ENCODE measurements at regions not wholly inside any gene's neighbourhood (a gene's known extent, or its start where the extent isn't known, plus 50 kb on each side); places are given as distances from the start of the nearest gene placed in this dataset.

DNA sequence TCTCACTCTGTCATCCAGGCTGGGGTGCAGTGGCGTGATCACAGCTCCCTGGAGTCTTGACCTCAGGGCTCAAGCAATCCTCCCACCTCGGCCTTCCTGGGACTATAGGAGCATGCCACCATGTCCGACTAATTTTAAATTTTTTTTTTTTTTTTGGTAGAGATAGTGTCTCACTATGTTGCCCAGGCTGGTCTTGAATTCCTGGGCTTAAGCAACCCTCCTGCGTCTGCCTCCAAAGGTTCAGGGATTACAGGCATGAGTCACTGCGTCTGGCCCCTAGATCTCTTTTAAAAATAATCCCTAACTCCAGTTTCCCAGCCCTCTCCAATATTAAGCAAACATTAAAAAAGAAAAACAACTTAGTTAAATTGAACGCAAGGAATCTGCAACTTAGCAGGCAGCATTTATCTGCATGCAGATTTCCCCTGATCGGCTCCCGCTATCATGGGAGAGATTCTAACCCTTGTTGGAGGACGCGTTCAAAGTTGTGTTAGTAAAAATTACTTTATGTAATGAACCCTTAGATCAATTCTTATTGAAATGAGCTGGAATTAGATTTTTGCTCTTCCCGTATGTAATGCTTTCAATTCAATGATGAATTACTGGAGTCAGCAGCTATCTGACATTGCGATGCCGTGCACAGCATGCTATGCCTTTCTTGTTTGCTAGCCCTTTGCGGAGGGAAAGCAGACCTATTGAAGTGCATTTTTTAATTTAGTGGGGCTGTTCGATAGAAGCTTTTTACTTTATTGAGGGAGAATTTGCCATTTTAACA lies 171.7 kb downstream of the HAPSTR1 start:
- TF ChIP-seq, protein P1, sequence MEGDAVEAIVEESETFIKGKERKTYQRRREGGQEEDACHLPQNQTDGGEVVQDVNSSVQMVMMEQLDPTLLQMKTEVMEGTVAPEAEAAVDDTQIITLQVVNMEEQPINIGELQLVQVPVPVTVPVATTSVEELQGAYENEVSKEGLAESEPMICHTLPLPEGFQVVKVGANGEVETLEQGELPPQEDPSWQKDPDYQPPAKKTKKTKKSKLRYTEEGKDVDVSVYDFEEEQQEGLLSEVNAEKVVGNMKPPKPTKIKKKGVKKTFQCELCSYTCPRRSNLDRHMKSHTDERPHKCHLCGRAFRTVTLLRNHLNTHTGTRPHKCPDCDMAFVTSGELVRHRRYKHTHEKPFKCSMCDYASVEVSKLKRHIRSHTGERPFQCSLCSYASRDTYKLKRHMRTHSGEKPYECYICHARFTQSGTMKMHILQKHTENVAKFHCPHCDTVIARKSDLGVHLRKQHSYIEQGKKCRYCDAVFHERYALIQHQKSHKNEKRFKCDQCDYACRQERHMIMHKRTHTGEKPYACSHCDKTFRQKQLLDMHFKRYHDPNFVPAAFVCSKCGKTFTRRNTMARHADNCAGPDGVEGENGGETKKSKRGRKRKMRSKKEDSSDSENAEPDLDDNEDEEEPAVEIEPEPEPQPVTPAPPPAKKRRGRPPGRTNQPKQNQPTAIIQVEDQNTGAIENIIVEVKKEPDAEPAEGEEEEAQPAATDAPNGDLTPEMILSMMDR (IDR thresholded peaks at IDR 0.05; ENCODE audit: low read depth, low read length) = no peak
- no peak for DNase-seq (ENCODE audit: low read depth in 2 of 2)
- H3K4me3 ChIP-seq (replicated peaks in 1 of 2; ENCODE audit: low read depth in 2 of 2, low read length in 2 of 2) = no peak overlapping the region

DNA sequence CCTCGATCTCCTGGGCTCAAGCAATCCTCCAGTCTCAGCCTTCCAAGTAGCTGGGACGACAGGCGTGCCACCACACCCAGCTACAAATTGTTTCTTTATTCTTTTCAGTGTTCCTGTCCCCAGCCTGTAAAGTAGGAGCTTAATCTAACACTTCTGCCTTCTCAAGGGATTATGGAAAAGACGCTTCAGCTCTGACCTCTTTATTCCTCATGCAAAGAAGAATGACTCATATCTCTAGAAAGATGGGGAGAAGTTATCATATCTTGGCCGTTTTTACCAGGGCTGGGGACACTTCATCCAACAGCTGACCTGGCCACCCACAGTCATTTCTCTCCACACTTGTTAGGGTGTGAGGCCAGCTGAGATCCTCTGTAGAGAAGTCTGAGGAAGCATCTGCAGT lies 172.6 kb downstream of the HAPSTR1 start:
- TF ChIP-seq, protein P1 (IDR thresholded peaks at IDR 0.05; ENCODE audit: low read depth, low read length) = no peak
- no peak for DNase-seq (ENCODE audit: low read depth in 2 of 2)
- H3K4me3 ChIP-seq (replicated peaks in 1 of 2; ENCODE audit: low read depth in 2 of 2, low read length in 2 of 2) = no peak overlapping the region

DNA sequence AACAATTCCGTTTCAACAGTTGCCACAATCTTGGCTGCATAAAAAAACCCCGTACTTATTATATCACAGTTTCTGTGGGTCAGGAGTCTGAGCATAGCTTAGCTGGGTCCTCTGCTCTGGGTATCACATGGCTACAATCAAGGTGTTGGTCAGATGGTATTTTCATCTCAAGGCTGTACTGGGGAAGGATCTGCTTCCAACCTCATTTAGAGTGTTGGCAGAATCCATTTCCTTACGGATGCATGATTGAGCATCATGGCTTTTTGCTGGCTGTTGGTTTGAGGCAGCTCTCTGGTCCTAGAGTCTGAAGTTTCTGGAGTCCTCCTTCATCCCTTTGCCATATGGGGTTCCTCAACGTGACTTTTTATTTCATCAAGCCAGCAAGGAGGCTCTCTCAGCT lies 177.0 kb downstream of the HAPSTR1 start:
- TF ChIP-seq, protein P1 (IDR thresholded peaks at IDR 0.05; ENCODE audit: low read depth, low read length) = no peak
- DNase-seq (ENCODE audit: low read depth in 2 of 2) = no peak

DNA sequence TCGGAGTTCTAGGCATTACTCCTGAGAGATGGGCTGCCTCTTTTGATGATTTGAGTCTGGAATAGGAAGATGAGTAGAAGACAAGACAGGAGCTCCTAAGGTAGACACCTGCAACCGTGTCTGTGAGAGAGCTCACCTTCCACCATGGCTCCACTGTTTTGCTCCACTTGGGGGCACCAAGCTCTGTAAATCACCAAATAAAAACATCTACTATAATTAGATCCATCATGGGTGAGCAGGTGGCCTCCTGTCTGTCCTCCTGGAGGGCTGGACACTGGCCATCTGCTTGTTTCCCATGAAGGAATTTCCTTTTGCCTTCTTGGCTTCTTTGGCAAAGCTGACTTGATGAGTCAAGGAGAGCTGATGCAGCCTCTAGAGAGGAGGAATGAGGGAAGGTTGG lies 179.0 kb downstream of the HAPSTR1 start:
- DNase-seq (ENCODE audit: low read depth in 2 of 2) = no peak
- H3K4me3 ChIP-seq (replicated peaks in 1 of 2; ENCODE audit: low read depth in 2 of 2, low read length in 2 of 2) = no peak overlapping the region
- TF ChIP-seq, protein P1 (IDR thresholded peaks at IDR 0.05; ENCODE audit: low read depth, low read length) = no peak

More for the DNA sequence above, 177.0 kb downstream of the HAPSTR1 start:
- H3K4me3 ChIP-seq (replicated peaks in 1 of 2; ENCODE audit: low read depth in 2 of 2, low read length in 2 of 2) = no peak overlapping the region

DNA sequence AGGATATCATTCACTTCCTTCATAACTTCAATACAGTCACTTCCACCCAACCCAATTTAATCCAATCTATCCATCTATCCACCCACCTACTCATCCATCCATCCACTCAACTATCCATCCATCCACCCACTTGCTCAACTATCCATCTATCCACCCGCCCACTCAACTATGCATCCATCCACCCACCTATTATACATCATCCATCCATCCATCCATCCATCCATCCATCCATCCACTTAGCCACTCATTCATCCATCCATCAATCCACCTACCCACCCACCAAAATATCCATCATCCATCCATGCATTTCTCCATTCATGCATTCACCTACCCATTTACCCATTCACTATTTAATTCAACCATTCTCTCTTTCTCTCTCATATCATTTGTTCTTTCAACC lies 179.5 kb downstream of the HAPSTR1 start:
- DNase-seq (ENCODE audit: low read depth in 2 of 2) = no peak
- H3K4me3 ChIP-seq (replicated peaks in 1 of 2; ENCODE audit: low read depth in 2 of 2, low read length in 2 of 2) = no peak overlapping the region
- TF ChIP-seq, protein P1 (IDR thresholded peaks at IDR 0.05; ENCODE audit: low read depth, low read length) = no peak

DNA sequence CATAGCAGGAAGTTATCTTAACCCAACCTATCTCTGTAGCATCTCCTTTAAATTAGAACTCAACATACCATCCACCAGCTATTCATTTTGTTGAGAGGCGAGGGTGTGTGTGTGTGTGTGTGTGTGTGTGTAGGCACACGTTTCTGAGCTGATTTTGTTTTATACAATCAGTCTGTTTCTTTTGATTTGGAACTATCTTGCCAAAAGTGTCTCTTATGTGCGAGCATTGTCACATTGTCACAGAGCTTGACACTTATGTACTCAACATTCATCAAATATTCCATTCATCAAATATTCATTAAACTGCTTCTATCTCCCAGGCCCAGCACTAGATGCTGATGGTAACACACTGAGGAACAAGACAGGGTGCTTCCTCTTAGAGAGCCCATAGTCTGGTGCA lies 180.4 kb downstream of the HAPSTR1 start:
- no peak for DNase-seq (ENCODE audit: low read depth in 2 of 2)
- TF ChIP-seq, protein P1 (IDR thresholded peaks at IDR 0.05; ENCODE audit: low read depth, low read length) = no peak
- H3K4me3 ChIP-seq (replicated peaks in 1 of 2; ENCODE audit: low read depth in 2 of 2, low read length in 2 of 2) = no peak overlapping the region

DNA sequence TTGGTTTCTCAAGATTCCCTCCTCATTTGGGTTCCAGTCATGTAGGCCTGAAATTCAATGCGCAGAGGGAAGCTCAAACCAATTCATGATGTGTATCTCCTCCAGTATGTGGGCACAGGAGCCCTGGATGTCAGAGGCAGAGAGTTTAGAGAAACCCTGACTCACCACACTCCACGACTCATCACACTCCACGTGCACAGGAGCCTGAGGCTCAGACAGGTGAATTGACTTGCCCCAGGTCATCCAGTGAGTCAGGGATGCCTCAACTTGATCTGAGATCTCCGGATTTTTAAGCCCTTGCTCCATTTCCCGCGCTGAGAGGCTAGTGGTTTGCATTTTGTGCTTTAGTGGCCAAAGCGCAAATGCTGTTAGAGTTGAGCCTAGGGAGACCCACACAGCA lies 183.9 kb downstream of the HAPSTR1 start:
- DNase-seq (ENCODE audit: low read depth in 2 of 2) = no peak
- TF ChIP-seq, protein P1 (IDR thresholded peaks at IDR 0.05; ENCODE audit: low read depth, low read length) = no peak
- no peak overlapping the region for H3K4me3 ChIP-seq (replicated peaks in 1 of 2; ENCODE audit: low read depth in 2 of 2, low read length in 2 of 2)
